A549 (cell line): ENCODE measurements at regions not wholly inside any gene's neighbourhood (a gene's known extent, or its start where the extent isn't known, plus 50 kb on each side); places are given as distances from the start of the nearest gene placed in this dataset.

Experiments used
- CEBPB ChIP-seq, 2 experiments: fragments of >200 bp in 1 of 2; sonication (Bioruptor Twin) in 1 of 2; formaldehyde crosslinking in 1 of 2; IDR thresholded peaks; 2 replicates each; pipeline ENCODE4 v1.6.1; 2012 to 2016
- EP300 ChIP-seq, 2 experiments: fragments of >200 bp; sonication (Bioruptor Twin); formaldehyde crosslinking; IDR thresholded peaks; 2 replicates in 1 of 2; 3 replicates in 1 of 2; pipeline ENCODE4 v1.6.1; 2016 to 2017
- FOSL2 ChIP-seq, 2 experiments: fragments of 450-650 bp in 1 of 2; fragments of >200 bp in 1 of 2; sonication (Bioruptor Twin) in 1 of 2; formaldehyde crosslinking; IDR thresholded peaks; 2 replicates each; pipeline versions ENCODE4 v1.5.0 to v1.6.1; 2016 to 2020; ENCODE audit warnings: mild to moderate bottlenecking in 1 of 2, moderate library complexity in 1 of 2
- HDAC2 ChIP-seq: fragments of 200-600 bp; sonication (generic); IDR thresholded peaks from 2 replicates; pipeline ENCODE4 v1.6.1; 2016
- KDM1A ChIP-seq: fragments of 200-600 bp; sonication (generic); IDR thresholded peaks from 2 replicates; pipeline ENCODE4 v1.6.1; 2016; ENCODE audit warnings: low read depth, mild to moderate bottlenecking
- KDM5A ChIP-seq: fragments of 200-600 bp; sonication (generic); IDR thresholded peaks from 2 replicates; pipeline ENCODE4 v1.6.1; 2016; ENCODE audit warnings: antibody characterized with exemption, mild to moderate bottlenecking
- RAD21 ChIP-seq, 2 experiments: fragments of >200 bp in 1 of 2; sonication (Bioruptor Twin) in 1 of 2; formaldehyde crosslinking in 1 of 2; IDR thresholded peaks in 1 of 2; conservative IDR thresholded peaks in 1 of 2; 2 replicates in 1 of 2; 3 replicates in 1 of 2; pipeline ENCODE4 v1.6.1; 2012 to 2018; ENCODE audit warnings: inconsistent platforms in 1 of 2
- RFX5 ChIP-seq: fragments of 450-650 bp; IDR thresholded peaks from 2 replicates; pipeline ENCODE4 v1.7.1; 2014; ENCODE audit warnings: antibody characterized with exemption, mild to moderate bottlenecking, moderate library complexity
- TF ChIP-seq, protein P1 (sequence below): fragments of >200 bp; sonication (Bioruptor Twin); formaldehyde crosslinking; IDR thresholded peaks from 3 replicates; pipeline ENCODE4 v1.5.1; 2016
- TF ChIP-seq, protein P2 (sequence below): IDR thresholded peaks from 2 replicates; pipeline ENCODE4 v1.6.1; 2012

- TF ChIP-seq KDM5A, result no peak
- TF ChIP-seq, protein P1, sequence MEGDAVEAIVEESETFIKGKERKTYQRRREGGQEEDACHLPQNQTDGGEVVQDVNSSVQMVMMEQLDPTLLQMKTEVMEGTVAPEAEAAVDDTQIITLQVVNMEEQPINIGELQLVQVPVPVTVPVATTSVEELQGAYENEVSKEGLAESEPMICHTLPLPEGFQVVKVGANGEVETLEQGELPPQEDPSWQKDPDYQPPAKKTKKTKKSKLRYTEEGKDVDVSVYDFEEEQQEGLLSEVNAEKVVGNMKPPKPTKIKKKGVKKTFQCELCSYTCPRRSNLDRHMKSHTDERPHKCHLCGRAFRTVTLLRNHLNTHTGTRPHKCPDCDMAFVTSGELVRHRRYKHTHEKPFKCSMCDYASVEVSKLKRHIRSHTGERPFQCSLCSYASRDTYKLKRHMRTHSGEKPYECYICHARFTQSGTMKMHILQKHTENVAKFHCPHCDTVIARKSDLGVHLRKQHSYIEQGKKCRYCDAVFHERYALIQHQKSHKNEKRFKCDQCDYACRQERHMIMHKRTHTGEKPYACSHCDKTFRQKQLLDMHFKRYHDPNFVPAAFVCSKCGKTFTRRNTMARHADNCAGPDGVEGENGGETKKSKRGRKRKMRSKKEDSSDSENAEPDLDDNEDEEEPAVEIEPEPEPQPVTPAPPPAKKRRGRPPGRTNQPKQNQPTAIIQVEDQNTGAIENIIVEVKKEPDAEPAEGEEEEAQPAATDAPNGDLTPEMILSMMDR, result no peak
- TF ChIP-seq CEBPB (IDR thresholded peaks at IDR 0.05), result no peak
- no peak for TF ChIP-seq RFX5
- TF ChIP-seq EP300 (IDR thresholded peaks at IDR 0.05), result no peak
- TF ChIP-seq FOSL2 (IDR thresholded peaks at IDR 0.05), result no peak
- TF ChIP-seq FOSL2 (CRISPR knock-in tag; IDR thresholded peaks at IDR 0.05), result no peak
- TF ChIP-seq HDAC2, result no peak
- TF ChIP-seq KDM1A, result no peak
- TF ChIP-seq RAD21 (conservative IDR thresholded peaks at IDR 0.05 in 1 of 2, IDR thresholded peaks at IDR 0.05 in 1 of 2), result no peak
- TF ChIP-seq, protein P2, sequence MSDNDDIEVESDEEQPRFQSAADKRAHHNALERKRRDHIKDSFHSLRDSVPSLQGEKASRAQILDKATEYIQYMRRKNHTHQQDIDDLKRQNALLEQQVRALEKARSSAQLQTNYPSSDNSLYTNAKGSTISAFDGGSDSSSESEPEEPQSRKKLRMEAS, result no peak
These were observed 89.9 kb downstream of the MGST1 start for GRCh38 chr12:16437281-16437816.
